Vagina (tissue), 2 donors: ENCODE measurements at regions not wholly inside any gene's neighbourhood (a gene's known extent, or its start where the extent isn't known, plus 50 kb on each side); places are given as distances from the start of the nearest gene placed in this dataset.

Experiments used
- CTCF ChIP-seq, 3 experiments: fragments of 450-650 bp in 2 of 3; fragments of 200-600 bp in 1 of 3; sonication (generic) in 1 of 3; IDR thresholded peaks; one replicate each; pipeline ENCODE4 v1.5.1; 2017 to 2019; ENCODE audit warnings: antibody characterized with exemption in 3 of 3, mild to moderate bottlenecking in 2 of 3, moderate library complexity in 2 of 3
- POLR2A ChIP-seq, 2 donors: fragments of 450-650 bp; IDR thresholded peaks; one replicate each; pipeline ENCODE4 v1.6.1; 2017; ENCODE audit warnings: antibody characterized with exemption in 2 of 2, mild to moderate bottlenecking in 2 of 2, moderate library complexity in 2 of 2
- POLR2AphosphoS5 ChIP-seq, 2 donors: sonication (generic); formaldehyde crosslinking; IDR thresholded peaks; one replicate each; pipeline ENCODE4 v1.9.0; 2017; ENCODE audit warnings: antibody characterized with exemption in 2 of 2, mild to moderate bottlenecking in 2 of 2, low read depth in 1 of 2; ENCODE audit not compliant: insufficient read depth in 1 of 2

GRCh38 chr16:59204589-59204988 is 470.5 kb upstream of the GOT2 start:
- TF ChIP-seq CTCF (IDR thresholded peaks at IDR 0.05) (no peak), POLR2A (IDR thresholded peaks at IDR 0.05) (no peak), POLR2AphosphoS5 (IDR thresholded peaks at IDR 0.05; ENCODE audit: insufficient read depth in 1 of 2, low read depth in 1 of 2) (no peak)
